IMR-90 (cell line): ENCODE measurements at regions not wholly inside any gene's neighbourhood (a gene's known extent, or its start where the extent isn't known, plus 50 kb on each side); places are given as distances from the start of the nearest gene placed in this dataset.

Experiments
- ATAC-seq: fragments of 200-7000 bp; cut with Tn5 transposase; 2 replicates; pipeline ENCODE4 v1.9.1; 2020; ENCODE audit warnings: low read depth, mild to moderate bottlenecking, moderate library complexity
- BruUV-seq: library from RNA; stranded (reverse); fragments of 400-500 nt; replicated peaks from 2 replicates; lab custom pipeline; 2021; lab: Mats Ljungman, UMichigan
- CTCF ChIA-PET: fragments of 300-600 bp; formaldehyde crosslinking; extraction: SDS; loops from one replicate; lab custom pipeline; 2021; ENCODE audit warnings: antibody characterized with exemption; lab: Yijun Ruan, JAX
- POLR2A ChIA-PET: fragments of 300-600 bp; sonication (Branson Sonifier 250); formaldehyde crosslinking; loops from one replicate; lab custom pipeline; 2022; ENCODE audit warnings: antibody characterized with exemption; ENCODE audit not compliant: unreplicated experiment; lab: Charles Lee
- DNase-seq: peaks from one replicate; pipeline ENCODE4 v3.0.0; 2013
- H2AFZ ChIP-seq: replicated peaks from 2 replicates; pipeline ENCODE3; 2013; ENCODE audit warnings: low read length, mild to moderate bottlenecking; ENCODE audit not compliant: poor library complexity
- H2AK5ac ChIP-seq: 2 replicates; pipeline ENCODE4 v1.6.1; 2013; ENCODE audit warnings: low read depth, low read length, inconsistent platforms
- H2AK9ac ChIP-seq: replicated peaks from 2 replicates; pipeline ENCODE3; 2013; ENCODE audit warnings: mild to moderate bottlenecking, low read depth, low read length, moderate library complexity; ENCODE audit not compliant: poor library complexity
- H2BK120ac ChIP-seq: 2 replicates; pipeline ENCODE4 v1.6.1; 2013; ENCODE audit warnings: low read depth, low read length, inconsistent platforms
- H2BK15ac ChIP-seq: 3 replicates; pipeline ENCODE4 v1.6.1; 2013; ENCODE audit warnings: low read depth, low read length, inconsistent platforms
- H2BK20ac ChIP-seq: 2 replicates; pipeline ENCODE4 v1.6.1; 2013; ENCODE audit warnings: low read depth, mild to moderate bottlenecking, inconsistent platforms, low read length, moderate library complexity
- H2BK5ac ChIP-seq: 2 replicates; pipeline ENCODE4 v1.6.1; 2013; ENCODE audit warnings: mild to moderate bottlenecking, low read depth, low read length, inconsistent platforms; ENCODE audit not compliant: poor library complexity, severe bottlenecking
- H3K14ac ChIP-seq: replicated peaks from 2 replicates; pipeline ENCODE4 v1.6.1; 2013; ENCODE audit warnings: low read depth, low read length, inconsistent platforms
- H3K18ac ChIP-seq: 2 replicates; pipeline ENCODE4 v1.6.1; 2013; ENCODE audit warnings: low read depth, low read length, control low read depth
- H3K23ac ChIP-seq: 2 replicates; pipeline ENCODE4 v1.6.1; 2013; ENCODE audit warnings: low read depth, low read length, inconsistent platforms
- H3K27ac ChIP-seq: 2 replicates; pipeline ENCODE4 v1.5.1; 2013; ENCODE audit warnings: mild to moderate bottlenecking, control low read depth, low read length; ENCODE audit not compliant: insufficient read depth
- H3K27me3 ChIP-seq: 2 replicates; pipeline ENCODE4 v1.6.1; 2013; ENCODE audit warnings: low read length; ENCODE audit not compliant: control insufficient read depth, insufficient read depth
- H3K36me3 ChIP-seq: 2 replicates; pipeline ENCODE4 v1.6.1; 2013; ENCODE audit warnings: low read length, mixed read lengths; ENCODE audit not compliant: control insufficient read depth, insufficient read depth
- H3K4ac ChIP-seq: 2 replicates; pipeline ENCODE4 v1.6.1; 2013; ENCODE audit warnings: low read depth, low read length, inconsistent platforms
- H3K4me1 ChIP-seq: 2 replicates; pipeline ENCODE4 v1.6.1; 2013; ENCODE audit warnings: low read length, mixed read lengths; ENCODE audit not compliant: control insufficient read depth, insufficient read depth
- H3K4me2 ChIP-seq: 2 replicates; pipeline ENCODE4 v1.6.1; 2013; ENCODE audit warnings: low read depth, mild to moderate bottlenecking, control low read depth, low read length, moderate library complexity
- H3K4me3 ChIP-seq: 2 replicates; pipeline ENCODE4 v1.5.1; 2013; ENCODE audit warnings: low read depth, mild to moderate bottlenecking, control low read depth, low read length, moderate library complexity; ENCODE audit not compliant: insufficient read depth
- H3K56ac ChIP-seq: 2 replicates; pipeline ENCODE4 v1.6.1; 2013; ENCODE audit warnings: low read length, inconsistent platforms; ENCODE audit not compliant: insufficient read depth; ENCODE audit errors: extremely low read depth
- H3K79me1 ChIP-seq, 2 experiments: 2 replicates each; pipeline ENCODE4 v1.6.1; 2013; ENCODE audit warnings: low read length in 2 of 2, inconsistent platforms in 1 of 2, low read depth in 1 of 2
- H3K9ac ChIP-seq: 2 replicates; pipeline ENCODE4 v1.6.1; 2013; ENCODE audit warnings: low read depth, low read length, control low read depth
- H3K9me1 ChIP-seq: 2 replicates; pipeline ENCODE4 v1.6.1; 2013; ENCODE audit warnings: low read length, inconsistent platforms; ENCODE audit not compliant: insufficient read depth
- H3K9me3 ChIP-seq: 2 replicates; pipeline ENCODE4 v1.6.1; 2013; ENCODE audit warnings: low read length; ENCODE audit not compliant: control insufficient read depth, insufficient read depth
- H4K20me1 ChIP-seq: 2 replicates; pipeline ENCODE4 v1.6.1; 2013; ENCODE audit warnings: low read length, inconsistent platforms; ENCODE audit not compliant: insufficient read depth
- H4K5ac ChIP-seq: 2 replicates; pipeline ENCODE4 v1.6.1; 2013; ENCODE audit warnings: mild to moderate bottlenecking, low read depth, low read length, control low read depth
- H4K8ac ChIP-seq, 2 experiments: 2 replicates each; pipeline ENCODE4 v1.6.1; 2013; ENCODE audit warnings: low read depth in 2 of 2, low read length in 2 of 2, control low read depth in 1 of 2, inconsistent platforms in 1 of 2
- H4K91ac ChIP-seq: 2 replicates; pipeline ENCODE4 v1.6.1; 2013; ENCODE audit warnings: low read depth, low read length, inconsistent platforms; ENCODE audit not compliant: insufficient read depth
- MAFK ChIP-seq: IDR thresholded peaks from 2 replicates; pipeline ENCODE4 v1.6.1; 2012; ENCODE audit warnings: low read depth, low read length, improper control_type of control experiment
- RCOR1 ChIP-seq: IDR thresholded peaks from 2 replicates; pipeline ENCODE4 v1.6.1; 2012; ENCODE audit warnings: mild to moderate bottlenecking, low read length, improper control_type of control experiment; ENCODE audit not compliant: insufficient replicate concordance
- RFX5 ChIP-seq: IDR thresholded peaks from 2 replicates; pipeline ENCODE4 v1.8.0; 2012; ENCODE audit warnings: low read depth, mild to moderate bottlenecking, low read length, moderate library complexity
- SMC3 ChIP-seq: fragments of 150-350 bp; IDR thresholded peaks from 2 replicates; pipeline ENCODE4 v1.6.1; 2016; ENCODE audit warnings: low read depth, mild to moderate bottlenecking, antibody characterized with exemption, low read length, moderate library complexity
- USF2 ChIP-seq: fragments of 150-350 bp; IDR thresholded peaks from 2 replicates; pipeline ENCODE4 v1.6.1; 2017; ENCODE audit warnings: mild to moderate bottlenecking, antibody characterized with exemption, low read length, low read depth
- WGBS, 2 experiments: methylation state at CpG; one replicate each; pipeline versions ENCODE4 v1.1.5 to v1.1.7; 2013; ENCODE audit warnings: missing lambda C conversion rate in 2 of 2; ENCODE audit not compliant: insufficient read length in 1 of 2; ENCODE audit errors: extremely low coverage in 2 of 2; 5-methylcytosine and 5-hydroxymethylcytosine counted together
- dilution Hi-C: fragments of 300-500 bp; cut with HindIII; formaldehyde crosslinking; loops from one replicate; pipeline ENCODE4 v1.14.3; 2018; ENCODE audit warnings: low sequenced_read_pairs; ENCODE audit not compliant: unreplicated experiment
- in situ Hi-C: fragments of 300-500 bp; cut with MboI; formaldehyde crosslinking; loops from 3 replicates; pipeline ENCODE4 v1.14.3; 2019; ENCODE audit warnings: low sequenced_read_pairs, inconsistent platforms, mixed read lengths
- intact Hi-C: fragments of 100-400 bp; cut with micrococcal nuclease; formaldehyde crosslinking; loops from 2 replicates; pipeline ENCODE4 v1.10.0; 2022

DNA sequence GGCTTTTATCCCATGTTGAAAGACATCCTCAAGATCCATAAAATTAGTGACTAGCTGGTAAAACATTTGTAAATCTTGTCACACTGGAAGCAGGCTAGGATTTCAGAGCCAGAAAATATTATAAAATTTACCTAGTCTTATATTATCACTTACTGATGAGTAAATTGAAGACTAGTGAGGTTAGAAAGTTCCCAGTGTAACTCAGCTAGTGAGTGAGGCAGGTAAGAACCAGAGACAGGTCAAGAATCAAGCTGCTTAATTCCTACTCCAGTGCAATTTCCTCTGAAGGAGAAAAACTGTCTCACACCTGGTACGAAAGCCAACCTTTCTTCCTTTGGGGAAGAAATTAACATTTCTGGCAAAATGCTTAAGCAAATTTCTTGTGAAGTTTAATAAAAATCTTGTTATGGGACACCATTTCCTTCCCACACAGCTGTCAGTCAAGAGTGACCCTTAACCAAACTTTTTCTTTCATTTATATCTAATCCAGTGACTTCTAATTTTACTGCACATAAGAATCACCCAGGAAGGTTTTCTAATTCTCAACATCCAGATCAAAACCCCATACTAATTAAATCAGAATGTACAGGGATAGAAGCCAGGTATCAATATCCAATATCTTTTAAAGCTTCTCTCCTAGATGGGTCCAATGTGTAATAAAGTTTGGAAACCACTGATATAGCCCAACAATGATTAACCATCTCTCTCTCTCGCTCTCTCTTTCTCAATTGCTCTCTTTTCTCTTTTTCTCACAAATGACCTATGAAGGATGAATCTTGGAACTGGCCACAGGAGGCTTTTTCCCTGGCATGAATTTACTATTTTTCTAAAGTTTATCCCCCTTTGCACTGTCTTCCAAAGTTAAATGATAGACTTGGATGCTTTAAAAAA lies 264.3 kb upstream of the SLC39A10 start:
- in situ Hi-C loops (no loop called here), dilution Hi-C loops (no loop called here), intact Hi-C loops (no loop called here)
- H4K8ac ChIP-seq, result no peak overlapping the region
- H3K23ac ChIP-seq, result no peak overlapping the region
- H2BK15ac ChIP-seq, result no peak overlapping the region
- H3K14ac ChIP-seq, result no peak overlapping the region
- no peak overlapping the region for H3K4me2 ChIP-seq
- DNase-seq (no peak), ATAC-seq (no peak)
- H3K4ac ChIP-seq, result no peak overlapping the region
- no peaks in the 10 kb centered on the region for H3K4me1 ChIP-seq
- no peak overlapping the region for H4K91ac ChIP-seq
- no peak overlapping the region for H2AK9ac ChIP-seq
- no peak overlapping the region for H3K18ac ChIP-seq
- POLR2A ChIA-PET, result no interaction called here
- H3K9ac ChIP-seq, result no peak overlapping the region
- no peak overlapping the region for H2AK5ac ChIP-seq
- H4K5ac ChIP-seq, result no peak overlapping the region
- no peak overlapping the region for H3K56ac ChIP-seq
- no peaks in the 10 kb centered on the region for H3K36me3 ChIP-seq
- H3K9me1 ChIP-seq, result no peaks in the 10 kb centered on the region
- no peak overlapping the region for H3K27ac ChIP-seq
- no peaks in the 10 kb centered on the region for H4K20me1 ChIP-seq
- TF ChIP-seq MAFK (no peak), SMC3 (no peak), USF2 (no peak), RFX5 (no peak), RCOR1 (no peak)
- no peak overlapping the region for H3K4me3 ChIP-seq
- no peaks in the 10 kb centered on the region for H3K27me3 ChIP-seq
- H2BK120ac ChIP-seq, result no peak overlapping the region
- H2BK5ac ChIP-seq, result no peak overlapping the region
- H2AFZ ChIP-seq, result no peak overlapping the region
- CTCF ChIA-PET, result interaction anchor here (0.6 to 1.0 kb wide), 2 partner anchors 69 to 983 kb away, joined by 3 read pairs; no protein-coding TSS in a partner anchor
- no TSS peak for BruUV-seq
- no CpG with 5 or more reads among the region's 2 CpGs for WGBS, 2 experiments
- no peak overlapping the region for H2BK20ac ChIP-seq
- no peaks in the 10 kb centered on the region for H3K9me3 ChIP-seq
- no peaks in the 10 kb centered on the region for H3K79me1 ChIP-seq
